GM12872 (cell line): ENCODE measurements at regions not wholly inside any gene's neighbourhood (a gene's known extent, or its start where the extent isn't known, plus 50 kb on each side); places are given as distances from the start of the nearest gene placed in this dataset.

Source experiments
- TF ChIP-seq, protein P1 (sequence below): IDR thresholded peaks from 3 replicates; pipeline ENCODE4 v1.5.1; 2011; ENCODE audit warnings: low read depth, mild to moderate bottlenecking, low read length, moderate library complexity; ENCODE audit not compliant: insufficient read depth

GRCh38 chr11:29783506-29783905 is 233.3 kb downstream of the KCNA4 start:
- TF ChIP-seq, protein P1, sequence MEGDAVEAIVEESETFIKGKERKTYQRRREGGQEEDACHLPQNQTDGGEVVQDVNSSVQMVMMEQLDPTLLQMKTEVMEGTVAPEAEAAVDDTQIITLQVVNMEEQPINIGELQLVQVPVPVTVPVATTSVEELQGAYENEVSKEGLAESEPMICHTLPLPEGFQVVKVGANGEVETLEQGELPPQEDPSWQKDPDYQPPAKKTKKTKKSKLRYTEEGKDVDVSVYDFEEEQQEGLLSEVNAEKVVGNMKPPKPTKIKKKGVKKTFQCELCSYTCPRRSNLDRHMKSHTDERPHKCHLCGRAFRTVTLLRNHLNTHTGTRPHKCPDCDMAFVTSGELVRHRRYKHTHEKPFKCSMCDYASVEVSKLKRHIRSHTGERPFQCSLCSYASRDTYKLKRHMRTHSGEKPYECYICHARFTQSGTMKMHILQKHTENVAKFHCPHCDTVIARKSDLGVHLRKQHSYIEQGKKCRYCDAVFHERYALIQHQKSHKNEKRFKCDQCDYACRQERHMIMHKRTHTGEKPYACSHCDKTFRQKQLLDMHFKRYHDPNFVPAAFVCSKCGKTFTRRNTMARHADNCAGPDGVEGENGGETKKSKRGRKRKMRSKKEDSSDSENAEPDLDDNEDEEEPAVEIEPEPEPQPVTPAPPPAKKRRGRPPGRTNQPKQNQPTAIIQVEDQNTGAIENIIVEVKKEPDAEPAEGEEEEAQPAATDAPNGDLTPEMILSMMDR: no peak

DNA sequence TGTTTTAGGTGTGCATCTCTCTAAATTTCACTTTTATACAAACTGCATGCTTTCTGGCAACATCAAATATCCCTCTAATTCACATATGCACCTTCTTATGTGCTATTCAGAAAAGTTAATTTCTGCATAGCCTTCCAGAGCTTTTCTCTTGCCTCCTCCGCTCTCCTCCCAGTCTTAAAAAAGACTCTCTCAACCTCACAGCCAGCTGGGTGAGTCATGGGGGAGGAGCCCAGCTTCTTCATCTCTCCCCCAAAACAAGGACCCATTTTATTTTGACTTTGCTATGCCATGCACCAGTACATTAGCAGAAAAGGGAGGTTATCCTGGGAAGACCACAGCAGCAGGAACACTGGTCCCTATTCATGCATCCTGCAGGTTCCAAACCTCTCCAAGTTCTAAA is 234.4 kb downstream of the KCNA4 start:
- TF ChIP-seq, protein P1: no peak

- TF ChIP-seq, protein P1: no peak
These were observed 235.6 kb downstream of the KCNA4 start for GRCh38 chr11:29781268-29781667.

DNA sequence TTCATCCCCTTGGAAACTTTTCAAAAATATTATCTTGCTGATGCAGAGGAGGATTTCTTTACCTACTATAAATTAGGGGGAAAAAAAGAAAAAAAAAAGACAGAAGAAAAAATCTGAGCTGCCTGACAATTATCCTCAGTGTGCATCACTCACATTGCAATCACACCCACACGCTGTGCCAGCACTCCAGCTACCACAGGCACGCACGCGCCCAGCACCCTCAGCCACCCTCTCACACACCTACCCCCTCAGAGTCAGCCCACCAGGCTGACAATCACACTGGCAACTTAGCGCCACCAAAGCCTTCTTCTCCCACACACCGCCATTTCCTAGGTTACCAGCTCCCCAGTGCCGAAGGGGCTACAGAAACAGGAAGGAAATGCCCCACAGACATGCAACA is 236.1 kb downstream of the KCNA4 start:
- TF ChIP-seq, protein P1: no peak

- TF ChIP-seq, protein P1: no peak
These were observed 243.1 kb downstream of the KCNA4 start for GRCh38 chr11:29773656-29774264.

DNA sequence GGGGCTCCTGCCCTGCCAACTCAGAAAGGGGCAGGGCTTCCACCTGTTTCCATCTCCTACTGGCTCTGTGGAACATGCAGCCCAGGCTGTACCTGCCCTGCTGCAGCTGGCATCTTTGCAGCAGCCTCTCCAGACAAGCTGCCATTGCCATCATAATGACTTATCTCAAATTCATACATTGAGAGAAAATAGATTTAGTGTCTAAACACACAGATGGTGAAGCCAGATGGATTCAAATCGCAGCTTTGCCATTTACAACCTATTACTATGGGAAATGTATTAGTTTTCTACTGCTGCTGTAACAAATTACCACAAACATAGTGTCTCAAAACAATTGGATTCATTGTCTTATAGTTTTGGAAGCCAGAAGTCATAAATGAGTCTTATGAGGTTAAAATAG is 260.0 kb downstream of the KCNA4 start:
- TF ChIP-seq, protein P1: no peak

DNA sequence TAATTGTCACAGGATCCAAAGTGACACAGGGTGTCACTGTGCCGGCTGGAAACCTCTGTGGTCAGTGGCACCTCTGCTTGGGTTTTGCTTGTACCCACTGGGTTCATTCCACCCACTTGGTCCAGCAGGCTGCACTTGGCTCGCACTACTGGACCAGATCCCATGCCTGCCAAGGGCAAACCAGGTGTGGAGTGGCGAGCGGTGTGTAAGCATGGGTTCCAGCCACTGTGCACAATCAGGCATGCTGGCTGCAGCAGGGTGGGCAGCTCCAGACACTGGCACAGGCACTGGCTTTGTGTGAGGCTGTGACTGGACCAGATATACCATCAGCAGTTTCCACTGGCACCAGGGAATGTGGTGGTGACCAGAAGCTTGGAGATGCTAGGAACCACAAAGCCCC is 261.4 kb downstream of the KCNA4 start:
- TF ChIP-seq, protein P1: no peak
